Stromal cell of bone marrow (primary cell): ENCODE measurements at regions not wholly inside any gene's neighbourhood (a gene's known extent, or its start where the extent isn't known, plus 50 kb on each side); places are given as distances from the start of the nearest gene placed in this dataset.
"Not testable (repeated sequence)": the region's sequence is repeated elsewhere in the genome, so short reads cannot be mapped to it uniquely, and the experiment has no call there.

Experiments
- DNase-seq: peaks from one replicate; pipeline ENCODE4 v3.0.0-alpha.2; 2012; ENCODE audit warnings: low read depth

- DNase-seq = no peak
Measured at GRCh38 chr14:104230946-104231345, 92.6 kb downstream of the KIF26A start.

- DNase-seq = no peak
Measured at GRCh38 chr14:104232070-104232484, 93.7 kb downstream of the KIF26A start.

GRCh38 chr14:104234007-104234786 lies 95.8 kb downstream of the KIF26A start:
- DNase-seq = not testable (repeated sequence)

- no peak for DNase-seq
Measured at GRCh38 chr14:104235686-104236085, 97.3 kb downstream of the KIF26A start.

- no peak for DNase-seq
Measured at GRCh38 chr14:104237651-104238423, 99.5 kb downstream of the KIF26A start.

GRCh38 chr14:104238424-104239184 lies 100.2 kb downstream of the KIF26A start:
- no peak for DNase-seq

- DNase-seq = no peak
Measured at GRCh38 chr14:104239185-104239775, 100.9 kb downstream of the KIF26A start.

GRCh38 chr14:104239861-104240301 lies 101.5 kb downstream of the KIF26A start:
- DNase-seq = no peak

GRCh38 chr14:104240434-104241157 lies 102.2 kb downstream of the KIF26A start:
- DNase-seq = no peak

GRCh38 chr14:104243200-104243599 lies 104.8 kb downstream of the KIF26A start:
- no peak for DNase-seq

- DNase-seq = no peak
Measured at GRCh38 chr14:104244221-104245011, 106.0 kb downstream of the KIF26A start.

GRCh38 chr14:104245075-104245474 lies 106.7 kb downstream of the KIF26A start:
- no peak for DNase-seq

- no peak for DNase-seq
Measured at GRCh38 chr14:104245723-104246122, 107.3 kb downstream of the KIF26A start.

GRCh38 chr14:104246401-104247335 lies 108.3 kb downstream of the KIF26A start:
- no peak for DNase-seq

GRCh38 chr14:104247336-104248202 lies 109.2 kb downstream of the KIF26A start:
- no peak for DNase-seq

GRCh38 chr14:104248203-104249055 lies 110.0 kb downstream of the KIF26A start:
- DNase-seq = no peak

- DNase-seq = no peak
Measured at GRCh38 chr14:104249089-104249488, 110.7 kb downstream of the KIF26A start.
